GM23338 (cell line): ENCODE measurements at regions not wholly inside any gene's neighbourhood (a gene's known extent, or its start where the extent isn't known, plus 50 kb on each side); places are given as distances from the start of the nearest gene placed in this dataset.

Experiments used
- ATAC-seq: fragments of 200-7000 bp; cut with Tn5 transposase; 3 replicates; pipeline ENCODE4 v1.9.1; 2020
- DNase-seq: peaks from one replicate; pipeline ENCODE4 v3.0.0-alpha.2; 2015; ENCODE audit warnings: low spot score
- H2AFZ ChIP-seq: fragments of 200-600 bp; sonication (generic); 2 replicates; pipeline ENCODE4 v1.8.0; 2016; ENCODE audit warnings: antibody characterized with exemption, mild to moderate bottlenecking, moderate library complexity
- H3F3A ChIP-seq: fragments of 200-600 bp; sonication (generic); replicated peaks from 2 replicates; pipeline ENCODE4 v1.8.0; 2017; ENCODE audit warnings: antibody characterized with exemption, mixed run types, low read depth
- H3K27ac ChIP-seq: fragments of 200-600 bp; sonication (generic); 2 replicates; pipeline ENCODE4 v1.6.1; 2016; ENCODE audit warnings: low read depth
- H3K27me3 ChIP-seq: fragments of 200-600 bp; sonication (generic); 2 replicates; pipeline ENCODE4 v1.8.0; 2016; ENCODE audit warnings: mild to moderate bottlenecking, mixed run types, moderate library complexity; ENCODE audit not compliant: insufficient read depth
- H3K36me3 ChIP-seq: fragments of 200-600 bp; sonication (generic); 2 replicates; pipeline ENCODE4 v1.8.0; 2016; ENCODE audit warnings: mild to moderate bottlenecking; ENCODE audit not compliant: insufficient read depth
- H3K4me1 ChIP-seq: fragments of 200-600 bp; sonication (generic); 2 replicates; pipeline ENCODE4 v1.8.0; 2016; ENCODE audit warnings: mild to moderate bottlenecking, moderate library complexity; ENCODE audit not compliant: insufficient read depth
- H3K4me2 ChIP-seq: fragments of 200-600 bp; sonication (generic); 2 replicates; pipeline ENCODE4 v1.7.1; 2017; ENCODE audit warnings: mixed run types
- H3K4me3 ChIP-seq: fragments of 200-600 bp; sonication (generic); 2 replicates; pipeline ENCODE4 v1.6.1; 2016; ENCODE audit warnings: mixed run types
- H3K79me2 ChIP-seq: fragments of 200-600 bp; sonication (generic); replicated peaks from 2 replicates; pipeline ENCODE4 v1.8.0; 2017; ENCODE audit warnings: mild to moderate bottlenecking; ENCODE audit not compliant: insufficient read depth
- H3K9me2 ChIP-seq: fragments of 200-600 bp; sonication (generic); 2 replicates; pipeline ENCODE4 v1.8.0; 2017; ENCODE audit not compliant: insufficient read depth
- H4K20me1 ChIP-seq: fragments of 200-600 bp; sonication (generic); replicated peaks from 2 replicates; pipeline ENCODE4 v1.8.0; 2017; ENCODE audit warnings: mild to moderate bottlenecking; ENCODE audit not compliant: insufficient read depth
- H3K27ac Mint-ChIP-seq: 2 replicates; pipeline ENCODE4 v1.8.0; 2020; ENCODE audit warnings: inconsistent platforms, mild to moderate bottlenecking, moderate library complexity, mixed read lengths
- H3K27me3 Mint-ChIP-seq: 3 replicates; pipeline ENCODE4 v1.8.0; 2022; ENCODE audit warnings: low read depth, mild to moderate bottlenecking, moderate library complexity, mixed read lengths, inconsistent platforms; ENCODE audit not compliant: insufficient read depth, poor library complexity
- H3K36me3 Mint-ChIP-seq: 3 replicates; pipeline ENCODE4 v1.8.0; 2021; ENCODE audit warnings: low read depth, mild to moderate bottlenecking, inconsistent platforms, moderate library complexity, mixed read lengths
- H3K4me1 Mint-ChIP-seq: 3 replicates; pipeline ENCODE4 v1.8.0; 2020; ENCODE audit warnings: mild to moderate bottlenecking, inconsistent platforms, mixed read lengths
- H3K4me3 Mint-ChIP-seq: 3 replicates; pipeline ENCODE4 v1.8.0; 2021; ENCODE audit warnings: moderate library complexity, mild to moderate bottlenecking, inconsistent platforms, mixed read lengths
- H3K9me3 Mint-ChIP-seq: 3 replicates; pipeline ENCODE4 v1.8.0; 2020; ENCODE audit warnings: moderate library complexity, mild to moderate bottlenecking, inconsistent platforms, mixed read lengths
- CREB1 ChIP-seq: fragments of 250-450 bp; sonication (Bioruptor Pico); IDR thresholded peaks from 2 replicates; pipeline ENCODE4 v1.5.0; 2020; ENCODE audit warnings: low read depth, mild to moderate bottlenecking, moderate library complexity
- CTCF ChIP-seq, 2 experiments: fragments of 200-600 bp in 1 of 2; sonication (generic) in 1 of 2; conservative IDR thresholded peaks; 2 replicates each; pipeline versions ENCODE4 v1.5.1 to v1.6.1; 2016 to 2017; ENCODE audit warnings: antibody characterized with exemption in 2 of 2, low read depth in 2 of 2, mild to moderate bottlenecking in 2 of 2, moderate library complexity in 1 of 2
- ETS1 ChIP-seq: IDR thresholded peaks from 2 replicates; pipeline ENCODE4 v1.6.1; 2016; ENCODE audit warnings: antibody characterized with exemption
- EZH2 ChIP-seq: fragments of 200-600 bp; sonication (generic); IDR thresholded peaks from one replicate; pipeline ENCODE4 v1.8.0; 2017; ENCODE audit warnings: antibody characterized with exemption, mild to moderate bottlenecking, low read depth; ENCODE audit not compliant: unreplicated experiment
- EZH2phosphoT487 ChIP-seq: fragments of 200-600 bp; sonication (generic); IDR thresholded peaks from one replicate; pipeline ENCODE4 v1.8.1; 2018; ENCODE audit warnings: antibody characterized with exemption; ENCODE audit not compliant: unreplicated experiment
- NANOG ChIP-seq: IDR thresholded peaks from 2 replicates; pipeline ENCODE4 v1.6.1; 2016; ENCODE audit warnings: antibody characterized with exemption, borderline replicate concordance
- POLR2AphosphoS5 ChIP-seq: IDR thresholded peaks from 2 replicates; pipeline ENCODE4 v1.6.1; 2016; ENCODE audit warnings: antibody characterized with exemption, low read depth
- REST ChIP-seq: IDR thresholded peaks from one replicate; pipeline ENCODE4 v1.6.1; 2018; ENCODE audit warnings: antibody characterized with exemption; ENCODE audit not compliant: unreplicated experiment
- STAT1 ChIP-seq: IDR thresholded peaks from one replicate; pipeline ENCODE4 v1.6.1; 2016; ENCODE audit warnings: antibody characterized with exemption; ENCODE audit not compliant: unreplicated experiment
- ZNF114 ChIP-seq: fragments of 250-450 bp; sonication (Bioruptor Pico); IDR thresholded peaks from 2 replicates; pipeline ENCODE4 v1.5.0; 2020; ENCODE audit warnings: mild to moderate bottlenecking, moderate library complexity
- ZNF331 ChIP-seq: fragments of 250-450 bp; sonication (Bioruptor Pico); IDR thresholded peaks from 2 replicates; pipeline ENCODE4 v1.5.0; 2020; ENCODE audit warnings: low read depth, mild to moderate bottlenecking, moderate library complexity

- H3K79me2 ChIP-seq: no peaks in the 10 kb centered on the region
- no peaks in the 10 kb centered on the region for H3K4me1 ChIP-seq
- H3K27ac ChIP-seq: no peak overlapping the region
- Mint-ChIP-seq H3K4me3 (no peak overlapping the region), H3K27ac (no peak overlapping the region), H3K9me3 (no peaks in the 10 kb centered on the region), H3K36me3 (no peaks in the 10 kb centered on the region), H3K4me1 (no peaks in the 10 kb centered on the region), H3K27me3 (no peaks in the 10 kb centered on the region)
- no peaks in the 10 kb centered on the region for H4K20me1 ChIP-seq
- DNase-seq (no peak), ATAC-seq (no peak)
- TF ChIP-seq STAT1: no peak
- TF ChIP-seq REST: no peak
- TF ChIP-seq EZH2phosphoT487: no peak
- no peak for TF ChIP-seq ZNF114
- TF ChIP-seq ETS1: no peak
- TF ChIP-seq CTCF (conservative IDR thresholded peaks at IDR 0.05; ENCODE audit: low read depth in 2 of 2): no peak
- TF ChIP-seq NANOG: no peak
- no peak for TF ChIP-seq CREB1 (CRISPR knock-in tag)
- H3K36me3 ChIP-seq: no peaks in the 10 kb centered on the region
- no peaks in the 10 kb centered on the region for H3K27me3 ChIP-seq
- no peak overlapping the region for H3K4me3 ChIP-seq
- no peak overlapping the region for H3K4me2 ChIP-seq
- H2AFZ ChIP-seq: no peak overlapping the region
- H3K9me2 ChIP-seq: no peaks in the 10 kb centered on the region
- no peaks in the 10 kb centered on the region for H3F3A ChIP-seq
These were observed 460.0 kb downstream of the KCNH5 start for GRCh38 chr14:62585247-62585646.

GRCh38 chr14:62592877-62593276, 452.4 kb downstream of the KCNH5 start:
- H3K27me3 Mint-ChIP-seq: no peaks in the 10 kb centered on the region
- no peaks in the 10 kb centered on the region for H3K4me1 ChIP-seq

More at GRCh38 chr14:62592877-62593276, 452.4 kb downstream of the KCNH5 start:
- no peaks in the 10 kb centered on the region for H4K20me1 ChIP-seq
- no peak for ATAC-seq
- Mint-ChIP-seq H3K27ac (no peak overlapping the region), H3K9me3 (peaks cover 12% of the 10 kb centered on the region), H3K36me3 (peaks cover 11% of the 10 kb centered on the region; the same call in 2 of the 3 replicates), H3K4me3 (no peak overlapping the region), H3K4me1 (no peaks in the 10 kb centered on the region)
- no peak overlapping the region for H3K4me3 ChIP-seq
- no peak overlapping the region for H3K27ac ChIP-seq
- no peak for DNase-seq
- no peaks in the 10 kb centered on the region for H3K9me2 ChIP-seq
- TF ChIP-seq EZH2phosphoT487 (no peak), EZH2 (no peak), ZNF331 (no peak), POLR2AphosphoS5 (no peak), ZNF114 (no peak), ETS1 (no peak)
- no peaks in the 10 kb centered on the region for H3K79me2 ChIP-seq
- H3F3A ChIP-seq: no peaks in the 10 kb centered on the region
- H3K27me3 ChIP-seq: no peaks in the 10 kb centered on the region
- H3K36me3 ChIP-seq: no peaks in the 10 kb centered on the region
- no peak overlapping the region for H2AFZ ChIP-seq
- no peak overlapping the region for H3K4me2 ChIP-seq
